Neuron (in vitro differentiated cells): ENCODE measurements at regions not wholly inside any gene's neighbourhood (a gene's known extent, or its start where the extent isn't known, plus 50 kb on each side); places are given as distances from the start of the nearest gene placed in this dataset.

Experiments used
- H2AFZ ChIP-seq: one replicate; pipeline ENCODE4 v1.6.1; 2013; ENCODE audit warnings: low read depth, mild to moderate bottlenecking, inconsistent platforms, low read length, moderate library complexity
- H3K27me3 ChIP-seq: one replicate; pipeline ENCODE4 v1.6.1; 2013; ENCODE audit warnings: low read length; ENCODE audit not compliant: insufficient read depth
- H3K36me3 ChIP-seq: one replicate; pipeline ENCODE4 v1.6.1; 2013; ENCODE audit warnings: low read length; ENCODE audit not compliant: insufficient read depth
- H3K4me1 ChIP-seq: one replicate; pipeline ENCODE4 v1.6.1; 2013; ENCODE audit warnings: low read length; ENCODE audit not compliant: insufficient read depth
- H3K4me3 ChIP-seq: 2 replicates; pipeline ENCODE4 v1.5.1; 2013; ENCODE audit warnings: mild to moderate bottlenecking, low read length, moderate library complexity
- H3K9me3 ChIP-seq: one replicate; pipeline ENCODE4 v1.6.1; 2013; ENCODE audit warnings: low read length

- Histone ChIP-seq H3K4me1 (no peaks in the 10 kb centered on the region), H3K36me3 (no peaks in the 10 kb centered on the region), H2AFZ (no peak overlapping the region), H3K4me3 (no peak overlapping the region), H3K9me3 (no peaks in the 10 kb centered on the region), H3K27me3 (no peaks in the 10 kb centered on the region)
Observed at GRCh38 chr6:4496284-4496683, 279.9 kb upstream of the CDYL start.

GRCh38 chr6:4491501-4492260, 284.5 kb upstream of the CDYL start:
- no peaks in the 10 kb centered on the region for H3K36me3 ChIP-seq
- no peaks in the 10 kb centered on the region for H3K27me3 ChIP-seq
- no peak overlapping the region for H3K4me3 ChIP-seq
- H3K4me1 ChIP-seq: no peaks in the 10 kb centered on the region
- no peaks in the 10 kb centered on the region for H3K9me3 ChIP-seq
- H2AFZ ChIP-seq: no peak overlapping the region

GRCh38 chr6:4489538-4489937, 286.7 kb upstream of the CDYL start:
- no peaks in the 10 kb centered on the region for H3K36me3 ChIP-seq
- no peaks in the 10 kb centered on the region for H3K9me3 ChIP-seq
- H3K4me1 ChIP-seq: no peaks in the 10 kb centered on the region
- H3K27me3 ChIP-seq: no peaks in the 10 kb centered on the region
- no peak overlapping the region for H2AFZ ChIP-seq
- H3K4me3 ChIP-seq: no peak overlapping the region

- H3K4me1 ChIP-seq: no peaks in the 10 kb centered on the region
- H3K4me3 ChIP-seq: no peak overlapping the region
- H3K36me3 ChIP-seq: no peaks in the 10 kb centered on the region
- no peaks in the 10 kb centered on the region for H3K27me3 ChIP-seq
- no peaks in the 10 kb centered on the region for H3K9me3 ChIP-seq
- no peak overlapping the region for H2AFZ ChIP-seq
Observed at GRCh38 chr6:4488389-4488788, 287.8 kb upstream of the CDYL start.

- Histone ChIP-seq H3K9me3 (no peaks in the 10 kb centered on the region), H3K27me3 (no peaks in the 10 kb centered on the region), H2AFZ (no peak overlapping the region), H3K4me3 (no peak overlapping the region), H3K36me3 (no peaks in the 10 kb centered on the region), H3K4me1 (no peaks in the 10 kb centered on the region)
Observed at GRCh38 chr6:4487538-4487937, 288.7 kb upstream of the CDYL start.

- Histone ChIP-seq H3K4me1 (no peaks in the 10 kb centered on the region), H3K27me3 (no peaks in the 10 kb centered on the region), H3K9me3 (no peaks in the 10 kb centered on the region), H3K36me3 (no peaks in the 10 kb centered on the region), H2AFZ (no peak overlapping the region), H3K4me3 (no peak overlapping the region)
Observed at GRCh38 chr6:4486568-4487315, 289.5 kb upstream of the CDYL start.

- no peak overlapping the region for H2AFZ ChIP-seq
- H3K4me1 ChIP-seq: no peaks in the 10 kb centered on the region
- no peak overlapping the region for H3K4me3 ChIP-seq
- no peaks in the 10 kb centered on the region for H3K27me3 ChIP-seq
- H3K9me3 ChIP-seq: no peaks in the 10 kb centered on the region
- H3K36me3 ChIP-seq: no peaks in the 10 kb centered on the region
Observed at GRCh38 chr6:4485735-4486134, 290.5 kb upstream of the CDYL start.

GRCh38 chr6:4482461-4482860, 293.7 kb upstream of the CDYL start:
- Histone ChIP-seq H3K36me3 (no peaks in the 10 kb centered on the region), H3K9me3 (no peaks in the 10 kb centered on the region), H3K4me3 (no peak overlapping the region), H3K27me3 (no peaks in the 10 kb centered on the region), H3K4me1 (no peaks in the 10 kb centered on the region), H2AFZ (no peak overlapping the region)

DNA sequence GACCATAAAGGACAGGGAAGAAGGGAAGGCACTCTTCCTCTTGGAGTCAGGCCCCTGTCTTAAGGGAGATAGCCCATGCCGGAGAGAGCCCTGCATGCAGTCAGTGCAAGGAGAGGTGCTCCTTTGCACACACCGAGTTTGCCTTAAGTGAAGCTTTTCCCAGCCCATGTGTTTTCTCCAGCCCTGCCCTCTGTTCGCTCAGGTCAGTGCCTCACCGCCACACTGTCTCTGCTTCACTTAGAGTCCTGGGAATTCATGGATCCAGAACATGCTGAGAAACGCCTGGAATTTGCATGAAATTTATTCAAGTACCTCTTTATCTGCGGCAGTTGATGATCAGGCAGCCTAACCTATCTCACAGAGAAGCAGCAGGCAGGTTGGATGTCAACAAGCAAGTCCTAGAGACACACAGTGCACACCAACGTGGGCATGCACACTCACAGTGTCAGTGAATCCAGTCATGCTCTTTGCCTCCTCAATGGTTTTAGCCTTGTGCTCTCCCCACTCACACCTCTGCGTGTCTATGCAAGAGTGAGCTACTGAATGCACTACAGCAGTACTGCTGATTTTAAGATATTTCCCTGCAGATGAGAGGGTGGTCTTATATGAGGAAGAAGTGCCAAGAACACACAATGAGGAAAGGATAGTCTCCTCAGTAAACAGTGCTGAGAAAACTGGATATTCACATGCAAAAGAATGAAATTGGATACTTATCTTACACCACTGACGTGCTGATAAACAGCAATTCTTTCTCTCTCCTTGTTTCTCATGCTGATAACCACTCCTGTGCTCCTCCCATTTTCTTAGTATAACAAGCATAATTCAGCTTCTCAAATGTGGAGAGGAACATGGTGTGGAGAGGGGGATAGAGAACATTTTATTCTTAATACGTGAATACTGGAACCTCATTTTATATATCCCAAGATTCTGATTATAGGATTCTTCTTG, 295.1 kb upstream of the CDYL start:
- H3K36me3 ChIP-seq: no peaks in the 10 kb centered on the region
- H3K9me3 ChIP-seq: no peaks in the 10 kb centered on the region
- no peaks in the 10 kb centered on the region for H3K4me1 ChIP-seq
- no peak overlapping the region for H3K4me3 ChIP-seq
- H2AFZ ChIP-seq: no peak overlapping the region
- no peaks in the 10 kb centered on the region for H3K27me3 ChIP-seq

DNA sequence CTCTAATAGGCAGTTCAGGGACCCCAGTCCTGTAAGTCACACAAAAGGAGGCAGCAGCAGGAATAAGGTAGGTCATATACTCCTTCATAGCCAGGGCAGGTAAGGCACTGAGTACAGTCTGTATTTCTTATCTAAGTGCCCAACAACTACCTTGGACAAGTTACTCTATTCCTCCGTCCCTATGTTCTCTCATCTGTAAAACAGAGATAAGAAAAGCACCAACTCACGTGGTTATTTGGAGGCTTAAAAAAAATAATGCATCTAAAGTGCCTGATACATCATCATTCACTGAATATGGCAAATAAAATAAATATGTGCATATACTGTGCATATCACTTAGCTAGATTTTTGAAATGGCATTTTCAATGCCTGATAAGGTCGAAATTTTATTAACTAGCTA, 298.1 kb upstream of the CDYL start:
- Histone ChIP-seq H3K36me3 (no peaks in the 10 kb centered on the region), H3K9me3 (no peaks in the 10 kb centered on the region), H3K4me3 (no peak overlapping the region), H3K27me3 (no peaks in the 10 kb centered on the region), H2AFZ (no peak overlapping the region), H3K4me1 (no peaks in the 10 kb centered on the region)

DNA sequence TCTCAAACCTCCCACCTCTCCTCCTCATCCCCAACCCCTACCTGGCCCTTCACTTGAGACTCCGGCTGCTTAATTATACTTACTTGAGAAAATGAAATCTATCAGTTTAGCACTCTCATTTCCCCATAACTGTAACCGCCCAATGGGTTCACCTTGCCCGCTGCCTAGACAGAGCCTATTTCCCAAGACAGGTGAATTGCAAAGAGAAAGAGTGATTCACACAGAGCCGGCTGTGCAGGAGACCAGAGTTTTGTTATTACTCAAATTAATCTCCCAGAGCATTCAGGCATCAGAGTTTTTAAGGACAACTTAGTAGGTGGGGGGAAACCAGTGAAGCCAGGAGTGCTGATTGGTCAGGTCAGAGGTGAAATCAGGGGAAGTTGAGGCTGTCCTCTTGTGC, 301.4 kb upstream of the CDYL start:
- Histone ChIP-seq H3K27me3 (no peaks in the 10 kb centered on the region), H3K9me3 (no peaks in the 10 kb centered on the region), H3K4me1 (no peaks in the 10 kb centered on the region), H3K4me3 (no peak overlapping the region), H2AFZ (no peak overlapping the region), H3K36me3 (no peaks in the 10 kb centered on the region)

DNA sequence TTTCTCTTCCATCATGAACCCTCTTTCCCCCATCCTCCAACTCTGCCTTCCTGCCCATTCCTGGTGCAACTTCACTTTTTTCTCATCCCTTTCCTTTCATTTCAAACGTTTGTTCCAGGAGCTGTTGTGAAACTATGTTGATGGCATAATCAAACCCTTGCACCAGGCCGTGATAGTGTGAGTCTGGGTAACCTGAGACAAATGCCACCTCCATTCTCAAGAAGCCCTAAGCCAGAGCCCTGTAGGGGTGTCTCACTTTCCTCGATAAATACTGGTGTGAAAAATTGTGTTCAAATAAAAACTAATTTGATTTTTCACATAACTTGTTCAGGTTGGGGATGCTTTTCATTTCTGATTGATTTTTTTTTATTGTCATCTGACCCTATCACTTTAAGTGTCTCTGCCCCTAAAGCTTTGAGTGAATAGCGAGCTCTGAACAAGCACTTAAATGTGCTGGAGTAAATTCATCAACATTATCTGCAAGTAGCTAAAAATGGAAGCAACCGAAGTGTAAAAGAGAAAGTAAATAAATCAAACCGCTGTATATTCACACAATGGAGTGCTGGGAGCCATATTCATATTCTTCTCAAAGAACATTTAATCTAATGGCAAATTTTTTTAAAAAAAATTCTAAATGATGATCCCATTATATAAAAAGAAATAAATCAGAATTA, 303.1 kb upstream of the CDYL start:
- Histone ChIP-seq H2AFZ (no peak overlapping the region), H3K4me3 (no peak overlapping the region), H3K4me1 (no peaks in the 10 kb centered on the region), H3K27me3 (no peaks in the 10 kb centered on the region), H3K9me3 (no peaks in the 10 kb centered on the region), H3K36me3 (no peaks in the 10 kb centered on the region)
